Testis (tissue), 2 donors: ENCODE measurements at regions not wholly inside any gene's neighbourhood (a gene's known extent, or its start where the extent isn't known, plus 50 kb on each side); places are given as distances from the start of the nearest gene placed in this dataset.

Experiments used
- DNase-seq: peaks from one replicate; pipeline ENCODE4 v3.0.0-alpha.2; 2019
- H3K27ac ChIP-seq, 2 donors: fragments of 200-600 bp; sonication (generic); one replicate each; pipeline ENCODE4 v1.5.1; 2019
- H3K27me3 ChIP-seq: fragments of 200-600 bp; sonication (generic); one replicate; pipeline ENCODE4 v1.5.1; 2019
- H3K36me3 ChIP-seq: fragments of 200-600 bp; sonication (generic); one replicate; pipeline ENCODE4 v1.5.1; 2017; ENCODE audit warnings: low read depth; ENCODE audit errors: missing control alignments
- H3K4me1 ChIP-seq: fragments of 200-600 bp; sonication (generic); one replicate; pipeline ENCODE4 v1.5.1; 2019
- H3K4me3 ChIP-seq, 2 donors: fragments of 200-600 bp; sonication (generic); one replicate each; pipeline ENCODE4 v1.5.1; 2017 to 2019
- H3K9me3 ChIP-seq: fragments of 200-600 bp; sonication (generic); one replicate; pipeline ENCODE4 v1.5.1; 2017
- CTCF ChIP-seq, 3 experiments: fragments of 450-650 bp in 2 of 3; fragments of 200-600 bp in 1 of 3; sonication (generic) in 1 of 3; IDR thresholded peaks; one replicate each; pipeline ENCODE4 v1.5.1; 2016 to 2019; ENCODE audit warnings: antibody characterized with exemption in 3 of 3, mild to moderate bottlenecking in 2 of 3, moderate library complexity in 1 of 3
- POLR2A ChIP-seq: fragments of 450-650 bp; IDR thresholded peaks from one replicate; pipeline ENCODE4 v1.6.1; 2017; ENCODE audit warnings: antibody characterized with exemption, mild to moderate bottlenecking, moderate library complexity
- WGBS, 2 donors: methylation state at CpG; one replicate each; pipeline ENCODE4 v1.1.5; 2018; 5-methylcytosine and 5-hydroxymethylcytosine counted together
- intact Hi-C: fragments of 100-400 bp; cut with DNase I; formaldehyde crosslinking; loops from one replicate; pipeline ENCODE4 v1.15.1; 2023; ENCODE audit warnings: low total_unique reads

- no peak for TF ChIP-seq POLR2A
- WGBS, 2 donors: 56 to 57% methylated on average over 25 of the region's 25 CpGs
Measured at GRCh38 chr12:38056701-38057689, 259.6 kb upstream of the ALG10B start.

DNA sequence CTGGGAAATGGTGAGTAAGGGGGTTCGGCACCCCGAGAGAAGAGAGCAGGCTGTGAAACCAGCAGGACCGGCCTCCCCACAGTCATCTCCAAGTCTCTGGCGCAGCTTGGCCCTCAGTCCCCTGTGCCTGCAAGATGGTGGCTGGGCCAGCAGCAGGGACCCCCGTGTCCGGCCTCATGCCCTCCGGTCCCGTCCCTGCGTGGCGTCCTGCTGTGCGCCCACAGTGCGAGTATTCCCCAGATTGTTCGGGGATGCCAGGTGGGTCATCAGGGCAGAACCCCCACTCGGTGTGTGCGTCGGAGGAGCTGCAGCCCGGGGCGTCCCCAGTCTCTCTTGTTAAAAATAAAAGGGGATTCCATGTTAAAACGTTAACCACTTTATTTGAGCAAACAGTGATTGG, 216.9 kb upstream of the ALG10B start:
- Histone ChIP-seq H3K4me1 (no peaks in the 10 kb centered on the region), H3K4me3 (peak overlapping the region in 1 of 2 donors; percentile 39), H3K27me3 (no peaks in the 10 kb centered on the region), H3K9me3 (no peaks in the 10 kb centered on the region), H3K36me3 (no peaks in the 10 kb centered on the region), H3K27ac (no peak overlapping the region)
- intact Hi-C loops: no loop called here
- 53 to 71% methylated on average over 13 to 19 of the region's 19 CpGs for WGBS, 2 donors
- no peak for TF ChIP-seq POLR2A
- TF ChIP-seq CTCF (IDR thresholded peaks at IDR 0.05): no peak
- no peak for DNase-seq

More at GRCh38 chr12:38056701-38057689, 259.6 kb upstream of the ALG10B start:
- Histone ChIP-seq H3K27ac (no peak overlapping the region), H3K9me3 (no peaks in the 10 kb centered on the region), H3K4me1 (no peaks in the 10 kb centered on the region), H3K27me3 (no peaks in the 10 kb centered on the region), H3K36me3 (no peaks in the 10 kb centered on the region), H3K4me3 (no peak overlapping the region)
- intact Hi-C loops: no loop called here
- no peak for DNase-seq

- no peaks in the 10 kb centered on the region for H3K36me3 ChIP-seq
- intact Hi-C loops: no loop called here
- H3K4me3 ChIP-seq: no peak overlapping the region
- H3K27ac ChIP-seq: no peak overlapping the region
- no peaks in the 10 kb centered on the region for H3K9me3 ChIP-seq
- TF ChIP-seq POLR2A: no peak
- no peak for TF ChIP-seq CTCF (IDR thresholded peaks at IDR 0.05)
- 23 to 31% methylated on average over 3 of the region's 3 CpGs for WGBS, 2 donors
- H3K27me3 ChIP-seq: no peaks in the 10 kb centered on the region
- no peak for DNase-seq
- H3K4me1 ChIP-seq: no peaks in the 10 kb centered on the region
Measured at GRCh38 chr12:38101753-38102152, 214.8 kb upstream of the ALG10B start.

DNA sequence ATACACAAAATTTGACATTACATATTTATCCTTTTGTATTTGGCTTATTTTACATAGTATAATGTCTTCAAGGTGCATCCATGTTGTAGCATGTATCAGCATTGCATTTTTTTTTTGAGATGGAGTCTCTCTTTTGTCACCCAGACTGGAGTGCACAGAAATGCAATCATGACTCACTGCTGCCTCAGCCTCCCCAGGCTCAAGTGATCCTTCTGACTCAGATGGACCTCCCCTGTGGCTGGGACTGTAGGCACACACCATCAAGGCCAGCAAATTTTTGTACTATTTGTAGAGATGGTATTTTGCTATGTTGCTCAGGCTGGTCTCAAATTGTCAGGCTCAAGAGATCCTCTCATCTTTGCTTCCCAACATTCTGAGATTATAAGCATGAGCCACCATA, 214.4 kb upstream of the ALG10B start:
- intact Hi-C loops: no loop called here

More for the DNA sequence above, 214.4 kb upstream of the ALG10B start:
- TF ChIP-seq CTCF (IDR thresholded peaks at IDR 0.05) (no peak), POLR2A (no peak)
- Histone ChIP-seq H3K9me3 (no peaks in the 10 kb centered on the region), H3K27ac (no peak overlapping the region), H3K4me1 (no peaks in the 10 kb centered on the region), H3K27me3 (no peaks in the 10 kb centered on the region), H3K36me3 (no peaks in the 10 kb centered on the region), H3K4me3 (no peak overlapping the region)
- DNase-seq: no peak
